ENCODE measurements at regions not wholly inside any gene's neighbourhood (a gene's known extent, or its start where the extent isn't known, plus 50 kb on each side); places are given as distances from the start of the nearest gene placed in this dataset.

GRCh38 chr12:93108985-93109384 lies 179.9 kb upstream of the EEA1 start:
- CTCF ChIA-PET: interaction anchor here (2.8 kb wide), 1 partner anchor 11 kb away, joined by 6 read pairs; no protein-coding TSS in a partner anchor

GRCh38 chr12:93109551-93110203 lies 180.6 kb upstream of the EEA1 start:
- no peak overlapping the region for H3K27ac Mint-ChIP-seq
- Histone ChIP-seq H3K4me1 (ENCODE audit: insufficient read depth, low read length) (no peaks in the 10 kb centered on the region), H3K9me3 (ENCODE audit: low read length) (no peaks in the 10 kb centered on the region), H3K4me3 (ENCODE audit: low read length) (no peak overlapping the region), H3K27ac (ENCODE audit: low read depth, low read length) (no peak overlapping the region), H3K27me3 (ENCODE audit: insufficient read depth, low read length, poor library complexity, severe bottlenecking) (no peaks in the 10 kb centered on the region), H3K36me3 (ENCODE audit: insufficient read depth, low read length) (no peaks in the 10 kb centered on the region)
- no peaks in the 10 kb centered on the region for H3K36me3 Mint-ChIP-seq
- no peak overlapping the region for H3K4me3 Mint-ChIP-seq
- POLR2A ChIA-PET: no interaction called here
- no peaks in the 10 kb centered on the region for H3K27me3 Mint-ChIP-seq
- no peak for DNase-seq
- no peaks in the 10 kb centered on the region for H3K9me3 Mint-ChIP-seq
- H3K4me1 Mint-ChIP-seq: no peaks in the 10 kb centered on the region
- CTCF ChIA-PET: interaction anchor here (2.8 kb wide), 1 partner anchor 12 kb away, joined by 6 read pairs; no protein-coding TSS in a partner anchor

More at GRCh38 chr12:93108985-93109384, 179.9 kb upstream of the EEA1 start:
- H3K36me3 Mint-ChIP-seq: no peaks in the 10 kb centered on the region
- no peaks in the 10 kb centered on the region for H3K9me3 Mint-ChIP-seq
- Histone ChIP-seq H3K9me3 (ENCODE audit: low read length) (no peaks in the 10 kb centered on the region), H3K4me1 (ENCODE audit: insufficient read depth, low read length) (no peaks in the 10 kb centered on the region), H3K27me3 (ENCODE audit: insufficient read depth, low read length, poor library complexity, severe bottlenecking) (no peaks in the 10 kb centered on the region), H3K4me3 (ENCODE audit: low read length) (no peak overlapping the region), H3K27ac (ENCODE audit: low read depth, low read length) (no peak overlapping the region), H3K36me3 (ENCODE audit: insufficient read depth, low read length) (no peaks in the 10 kb centered on the region)
- no peaks in the 10 kb centered on the region for H3K27me3 Mint-ChIP-seq
- POLR2A ChIA-PET: no interaction called here
- H3K4me3 Mint-ChIP-seq: no peak overlapping the region
- no peak overlapping the region for H3K27ac Mint-ChIP-seq
- no peak for DNase-seq
- H3K4me1 Mint-ChIP-seq: no peaks in the 10 kb centered on the region

GRCh38 chr12:93111773-93112172 lies 182.7 kb upstream of the EEA1 start:
- no peak for DNase-seq
- H3K27me3 ChIP-seq (ENCODE audit: insufficient read depth, low read length, poor library complexity, severe bottlenecking): no peaks in the 10 kb centered on the region
- ChIA-PET CTCF (no interaction called here), POLR2A (no interaction called here)
- Mint-ChIP-seq H3K9me3 (no peaks in the 10 kb centered on the region), H3K27me3 (no peaks in the 10 kb centered on the region), H3K4me3 (no peak overlapping the region), H3K4me1 (no peaks in the 10 kb centered on the region), H3K27ac (peak overlapping the region in 1 of 8 donors; percentile 4), H3K36me3 (no peaks in the 10 kb centered on the region)
- H3K9me3 ChIP-seq (ENCODE audit: low read length): no peaks in the 10 kb centered on the region
- H3K4me3 ChIP-seq (ENCODE audit: low read length): no peak overlapping the region
- no peak overlapping the region for H3K27ac ChIP-seq (ENCODE audit: low read depth, low read length)
- H3K4me1 ChIP-seq (ENCODE audit: insufficient read depth, low read length): no peaks in the 10 kb centered on the region
- no peaks in the 10 kb centered on the region for H3K36me3 ChIP-seq (ENCODE audit: insufficient read depth, low read length)

GRCh38 chr12:93113317-93114006 lies 184.4 kb upstream of the EEA1 start:
- POLR2A ChIA-PET: no interaction called here

GRCh38 chr12:93115198-93115601 lies 186.1 kb upstream of the EEA1 start:
- no peak overlapping the region for H3K4me3 ChIP-seq (ENCODE audit: low read length)
- no peak overlapping the region for H3K27ac Mint-ChIP-seq
- no peaks in the 10 kb centered on the region for H3K9me3 Mint-ChIP-seq
- H3K4me3 Mint-ChIP-seq: no peak overlapping the region
- ChIA-PET CTCF (interaction anchor here (1.1 kb wide), 1 partner anchor 9 kb away, joined by 4 read pairs; no protein-coding TSS in a partner anchor), POLR2A (no interaction called here)
- peak overlapping the region; percentile 1 for H3K27ac ChIP-seq (ENCODE audit: low read depth, low read length)
- H3K4me1 ChIP-seq (ENCODE audit: insufficient read depth, low read length): no peaks in the 10 kb centered on the region
- H3K36me3 ChIP-seq (ENCODE audit: insufficient read depth, low read length): no peaks in the 10 kb centered on the region
- no peaks in the 10 kb centered on the region for H3K4me1 Mint-ChIP-seq
- no peaks in the 10 kb centered on the region for H3K36me3 Mint-ChIP-seq
- H3K27me3 Mint-ChIP-seq: peaks cover 0 to 4% of the 10 kb centered on the region in 2 donors
- no peaks in the 10 kb centered on the region for H3K9me3 ChIP-seq (ENCODE audit: low read length)
- no peaks in the 10 kb centered on the region for H3K27me3 ChIP-seq (ENCODE audit: insufficient read depth, low read length, poor library complexity, severe bottlenecking)
- DNase-seq: no peak

More at GRCh38 chr12:93113317-93114006, 184.4 kb upstream of the EEA1 start:
- no peaks in the 10 kb centered on the region for H3K36me3 Mint-ChIP-seq
- CTCF ChIA-PET: no interaction called here
- H3K27me3 Mint-ChIP-seq: no peaks in the 10 kb centered on the region
- Histone ChIP-seq H3K4me3 (ENCODE audit: low read length) (no peak overlapping the region), H3K27me3 (ENCODE audit: insufficient read depth, low read length, poor library complexity, severe bottlenecking) (no peaks in the 10 kb centered on the region), H3K9me3 (ENCODE audit: low read length) (no peaks in the 10 kb centered on the region), H3K27ac (ENCODE audit: low read depth, low read length) (no peak overlapping the region), H3K4me1 (ENCODE audit: insufficient read depth, low read length) (no peaks in the 10 kb centered on the region), H3K36me3 (ENCODE audit: insufficient read depth, low read length) (no peaks in the 10 kb centered on the region)
- H3K27ac Mint-ChIP-seq: no peak overlapping the region
- no peak overlapping the region for H3K4me3 Mint-ChIP-seq
- H3K4me1 Mint-ChIP-seq: no peaks in the 10 kb centered on the region
- H3K9me3 Mint-ChIP-seq: no peaks in the 10 kb centered on the region
- no peak for DNase-seq

GRCh38 chr12:93115646-93116045 lies 186.6 kb upstream of the EEA1 start:
- Mint-ChIP-seq H3K9me3 (no peaks in the 10 kb centered on the region), H3K4me1 (no peaks in the 10 kb centered on the region), H3K27ac (no peak overlapping the region), H3K4me3 (no peak overlapping the region), H3K36me3 (no peaks in the 10 kb centered on the region), H3K27me3 (peaks cover 0 to 4% of the 10 kb centered on the region in 2 donors)
- POLR2A ChIA-PET: no interaction called here
- Histone ChIP-seq H3K27ac (ENCODE audit: low read depth, low read length) (peak overlapping the region; percentile 1), H3K36me3 (ENCODE audit: insufficient read depth, low read length) (no peaks in the 10 kb centered on the region), H3K4me3 (ENCODE audit: low read length) (no peak overlapping the region), H3K4me1 (ENCODE audit: insufficient read depth, low read length) (no peaks in the 10 kb centered on the region), H3K27me3 (ENCODE audit: insufficient read depth, low read length, poor library complexity, severe bottlenecking) (no peaks in the 10 kb centered on the region), H3K9me3 (ENCODE audit: low read length) (no peaks in the 10 kb centered on the region)
- no peak for DNase-seq
- CTCF ChIA-PET: interaction anchor here (1.1 kb wide), 1 partner anchor 9 kb away, joined by 4 read pairs; no protein-coding TSS in a partner anchor

GRCh38 chr12:93116632-93117031 lies 187.5 kb upstream of the EEA1 start:
- ChIA-PET POLR2A (no interaction called here), CTCF (no interaction called here)
- no peaks in the 10 kb centered on the region for H3K36me3 ChIP-seq (ENCODE audit: insufficient read depth, low read length)
- no peaks in the 10 kb centered on the region for H3K4me1 Mint-ChIP-seq
- no peaks in the 10 kb centered on the region for H3K36me3 Mint-ChIP-seq
- H3K27me3 Mint-ChIP-seq: peaks cover 0 to 4% of the 10 kb centered on the region in 2 donors
- H3K9me3 ChIP-seq (ENCODE audit: low read length): no peaks in the 10 kb centered on the region
- no peak overlapping the region for H3K27ac ChIP-seq (ENCODE audit: low read depth, low read length)
- no peaks in the 10 kb centered on the region for H3K27me3 ChIP-seq (ENCODE audit: insufficient read depth, low read length, poor library complexity, severe bottlenecking)
- no peak for DNase-seq
- H3K9me3 Mint-ChIP-seq: no peaks in the 10 kb centered on the region
- H3K4me1 ChIP-seq (ENCODE audit: insufficient read depth, low read length): no peaks in the 10 kb centered on the region
- H3K4me3 Mint-ChIP-seq: no peak overlapping the region
- no peak overlapping the region for H3K4me3 ChIP-seq (ENCODE audit: low read length)
- no peak overlapping the region for H3K27ac Mint-ChIP-seq

GRCh38 chr12:93121729-93122488 lies 192.8 kb upstream of the EEA1 start:
- H3K4me3 Mint-ChIP-seq: no peak overlapping the region
- H3K4me1 Mint-ChIP-seq: no peaks in the 10 kb centered on the region
- Histone ChIP-seq H3K27ac (ENCODE audit: low read depth, low read length) (no peak overlapping the region), H3K4me3 (ENCODE audit: low read length) (no peak overlapping the region), H3K9me3 (ENCODE audit: low read length) (no peaks in the 10 kb centered on the region), H3K36me3 (ENCODE audit: insufficient read depth, low read length) (no peaks in the 10 kb centered on the region), H3K4me1 (ENCODE audit: insufficient read depth, low read length) (no peaks in the 10 kb centered on the region), H3K27me3 (ENCODE audit: insufficient read depth, low read length, poor library complexity, severe bottlenecking) (no peaks in the 10 kb centered on the region)
- no peaks in the 10 kb centered on the region for H3K36me3 Mint-ChIP-seq
- CTCF ChIA-PET: interaction anchor here (0.6 to 0.9 kb wide), 2 partner anchors 24 to 980 kb away, joined by 3 read pairs; no protein-coding TSS in a partner anchor
- POLR2A ChIA-PET: no interaction called here
- H3K27me3 Mint-ChIP-seq: peaks cover 0 to 4% of the 10 kb centered on the region in 2 donors
- no peak overlapping the region for H3K27ac Mint-ChIP-seq
- no peaks in the 10 kb centered on the region for H3K9me3 Mint-ChIP-seq
- DNase-seq: no peak
